ENCODE measurements at regions not wholly inside any gene's neighbourhood (a gene's known extent, or its start where the extent isn't known, plus 50 kb on each side); places are given as distances from the start of the nearest gene placed in this dataset.

DNA sequence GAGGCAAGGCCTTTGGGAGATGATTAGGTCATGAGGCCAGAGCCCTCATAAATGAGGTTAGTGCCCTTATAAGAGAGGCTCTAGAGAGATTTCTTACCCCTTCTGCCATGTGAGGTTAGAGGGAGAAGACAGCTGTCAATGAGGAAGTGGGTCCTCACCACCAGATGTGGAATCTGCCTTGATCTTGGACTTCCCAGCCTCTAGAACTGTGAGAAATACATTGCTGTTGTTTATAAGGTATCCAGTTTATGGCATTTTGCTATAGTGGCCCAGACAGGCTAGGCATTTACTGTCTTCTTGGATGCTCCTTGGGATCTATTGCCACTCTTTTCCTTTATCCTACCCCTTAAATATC, 57.1 kb upstream of the CITED2 start:
- Histone ChIP-seq H3K4me3 (no peak overlapping the region), H4K20me1 (ENCODE audit: insufficient read depth) (no peaks in the 10 kb centered on the region), H3K27me3 (ENCODE audit: insufficient read depth, low read depth) (no peaks in the 10 kb centered on the region), H3K9me2 (ENCODE audit: insufficient read depth) (no peaks in the 10 kb centered on the region), H3K4me1 (replicated peaks; ENCODE audit: insufficient read depth) (peaks cover 36% of the 10 kb centered on the region), H3K79me2 (ENCODE audit: low read depth) (no peaks in the 10 kb centered on the region), H2AFZ (no peak overlapping the region), H3K27ac (no peak overlapping the region), H3F3A (ENCODE audit: insufficient read depth, low read depth) (peaks cover 19% of the 10 kb centered on the region), H3K4me2 (no peak overlapping the region), H3K9me3 (ENCODE audit: insufficient read depth, low read depth) (peaks cover 4% of the 10 kb centered on the region), H3K36me3 (ENCODE audit: low read depth) (no peaks in the 10 kb centered on the region)
- BruUV-seq (replicated peaks) = no TSS peak
- ChIA-PET CTCF (no interaction called here), POLR2A (ENCODE audit: unreplicated experiment) (no interaction called here)
- no peak for TF ChIP-seq EZH2 (IDR thresholded peaks at IDR 0.05; ENCODE audit: low read depth)
- TF ChIP-seq, protein P1, sequence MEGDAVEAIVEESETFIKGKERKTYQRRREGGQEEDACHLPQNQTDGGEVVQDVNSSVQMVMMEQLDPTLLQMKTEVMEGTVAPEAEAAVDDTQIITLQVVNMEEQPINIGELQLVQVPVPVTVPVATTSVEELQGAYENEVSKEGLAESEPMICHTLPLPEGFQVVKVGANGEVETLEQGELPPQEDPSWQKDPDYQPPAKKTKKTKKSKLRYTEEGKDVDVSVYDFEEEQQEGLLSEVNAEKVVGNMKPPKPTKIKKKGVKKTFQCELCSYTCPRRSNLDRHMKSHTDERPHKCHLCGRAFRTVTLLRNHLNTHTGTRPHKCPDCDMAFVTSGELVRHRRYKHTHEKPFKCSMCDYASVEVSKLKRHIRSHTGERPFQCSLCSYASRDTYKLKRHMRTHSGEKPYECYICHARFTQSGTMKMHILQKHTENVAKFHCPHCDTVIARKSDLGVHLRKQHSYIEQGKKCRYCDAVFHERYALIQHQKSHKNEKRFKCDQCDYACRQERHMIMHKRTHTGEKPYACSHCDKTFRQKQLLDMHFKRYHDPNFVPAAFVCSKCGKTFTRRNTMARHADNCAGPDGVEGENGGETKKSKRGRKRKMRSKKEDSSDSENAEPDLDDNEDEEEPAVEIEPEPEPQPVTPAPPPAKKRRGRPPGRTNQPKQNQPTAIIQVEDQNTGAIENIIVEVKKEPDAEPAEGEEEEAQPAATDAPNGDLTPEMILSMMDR (conservative IDR thresholded peaks at IDR 0.05) = no peak
- intact Hi-C loops (cut with micrococcal nuclease; ENCODE audit: unreplicated experiment) = loop anchor here (10.0 kb wide), 1 partner anchor 83 kb away; no protein-coding TSS in a partner anchor
- no peak for DNase-seq

DNA sequence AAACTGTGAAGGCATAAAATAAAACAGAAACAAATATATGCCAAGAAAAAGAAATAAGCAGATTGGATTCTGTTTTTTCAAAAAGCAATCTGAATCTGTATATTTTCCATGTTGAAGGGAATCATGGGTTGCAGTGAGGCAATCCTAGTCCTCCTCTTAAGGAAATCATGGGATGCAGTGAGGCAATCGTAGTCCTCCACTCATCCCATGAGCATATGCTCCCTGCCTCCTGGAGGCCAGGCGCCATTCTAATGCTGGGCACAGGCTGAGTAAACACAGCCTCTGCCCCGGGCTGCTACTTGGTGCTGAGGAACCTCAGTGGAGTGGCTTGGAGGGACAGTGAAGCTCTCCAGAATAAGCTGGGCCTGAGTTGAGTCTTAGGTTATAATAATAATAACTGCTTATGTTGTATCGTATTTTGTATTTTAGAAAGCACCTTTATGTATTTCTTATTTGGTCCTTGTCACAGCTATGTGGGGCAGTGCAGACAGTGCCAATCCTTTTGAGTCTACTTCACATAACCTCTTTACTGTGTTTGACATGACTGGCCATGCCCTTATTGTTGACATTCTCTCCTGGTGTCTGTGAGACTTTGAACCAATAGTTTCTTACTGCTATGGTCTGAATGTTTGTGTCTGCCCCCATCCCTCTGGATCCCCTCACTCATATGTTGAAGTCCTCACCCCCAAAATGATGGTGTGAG, 56.6 kb upstream of the CITED2 start:
- Histone ChIP-seq H3K36me3 (ENCODE audit: low read depth) (no peaks in the 10 kb centered on the region), H3K27me3 (ENCODE audit: insufficient read depth, low read depth) (no peaks in the 10 kb centered on the region), H3K9me3 (ENCODE audit: insufficient read depth, low read depth) (peaks cover 4% of the 10 kb centered on the region), H3F3A (ENCODE audit: insufficient read depth, low read depth) (peaks cover 14% of the 10 kb centered on the region; the same call in 1 of the 2 replicates), H4K20me1 (ENCODE audit: insufficient read depth) (no peaks in the 10 kb centered on the region), H3K4me1 (replicated peaks; ENCODE audit: insufficient read depth) (peaks cover 33% of the 10 kb centered on the region), H3K4me2 (no peak overlapping the region), H3K79me2 (ENCODE audit: low read depth) (no peaks in the 10 kb centered on the region), H3K4me3 (no peak overlapping the region), H3K9me2 (ENCODE audit: insufficient read depth) (no peaks in the 10 kb centered on the region), H3K27ac (no peak overlapping the region), H2AFZ (no peak overlapping the region)
- TF ChIP-seq, protein P1 (conservative IDR thresholded peaks at IDR 0.05) = no peak
- TF ChIP-seq EZH2 (IDR thresholded peaks at IDR 0.05; ENCODE audit: low read depth) = no peak
- CTCF ChIA-PET = no interaction called here
- no peak for DNase-seq
- intact Hi-C loops (cut with micrococcal nuclease; ENCODE audit: unreplicated experiment) = loop anchor here (10.0 kb wide), 1 partner anchor 84 kb away; no protein-coding TSS in a partner anchor
- POLR2A ChIA-PET (ENCODE audit: unreplicated experiment) = no interaction called here
- no TSS peak for BruUV-seq (replicated peaks)

DNA sequence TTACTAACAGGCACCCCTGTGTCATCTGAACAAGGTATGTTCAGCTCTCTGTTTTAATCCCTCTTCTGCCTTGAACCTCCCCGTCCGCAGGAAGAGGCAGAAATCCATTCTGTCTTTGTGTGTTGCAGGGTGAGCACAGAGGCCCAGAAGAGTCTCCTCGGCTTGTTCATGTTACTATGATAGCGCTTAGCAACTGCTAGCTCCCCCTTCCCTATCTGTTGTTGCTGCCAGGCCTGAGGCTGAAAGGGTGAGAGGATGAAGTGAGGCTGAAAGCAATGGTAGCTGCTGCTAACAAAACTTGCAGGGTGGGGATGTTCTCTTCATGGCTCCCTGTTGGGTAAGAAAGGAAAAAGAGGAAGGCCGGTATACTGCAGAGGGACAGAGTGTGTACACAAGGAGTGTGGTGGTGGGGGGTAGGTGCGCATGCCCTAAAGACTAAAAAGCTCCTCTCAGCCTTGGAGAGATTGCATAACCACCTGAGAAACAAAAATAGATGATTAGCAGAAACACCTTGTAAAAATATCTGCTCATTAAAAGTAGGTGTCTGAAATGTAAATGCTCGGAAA, 55.2 kb upstream of the CITED2 start:
- no peak overlapping the region for H3K4me2 ChIP-seq
- peaks cover 4% of the 10 kb centered on the region for H3K9me3 ChIP-seq (ENCODE audit: insufficient read depth, low read depth)
- peaks cover 24% of the 10 kb centered on the region for H3K4me1 ChIP-seq (replicated peaks; ENCODE audit: insufficient read depth)
- H3K4me3 ChIP-seq = no peak overlapping the region
- H3K79me2 ChIP-seq (ENCODE audit: low read depth) = no peaks in the 10 kb centered on the region
- no peak overlapping the region for H3K27ac ChIP-seq
- H3K27me3 ChIP-seq (ENCODE audit: insufficient read depth, low read depth) = no peaks in the 10 kb centered on the region
- H3K36me3 ChIP-seq (ENCODE audit: low read depth) = no peaks in the 10 kb centered on the region
- ChIA-PET POLR2A (ENCODE audit: unreplicated experiment) (no interaction called here), CTCF (no interaction called here)
- no peaks in the 10 kb centered on the region for H3K9me2 ChIP-seq (ENCODE audit: insufficient read depth)
- BruUV-seq (replicated peaks) = no TSS peak
- H4K20me1 ChIP-seq (ENCODE audit: insufficient read depth) = no peaks in the 10 kb centered on the region
- no peak overlapping the region for H2AFZ ChIP-seq
- intact Hi-C loops (cut with micrococcal nuclease; ENCODE audit: unreplicated experiment) = loop anchor here (10.0 kb wide), 1 partner anchor 85 kb away; no protein-coding TSS in a partner anchor
- TF ChIP-seq, protein P1 (conservative IDR thresholded peaks at IDR 0.05) = no peak
- no peak for TF ChIP-seq EZH2 (IDR thresholded peaks at IDR 0.05; ENCODE audit: low read depth)
- no peak for DNase-seq
- peaks cover 12% of the 10 kb centered on the region; the same call in 1 of the 2 replicates for H3F3A ChIP-seq (ENCODE audit: insufficient read depth, low read depth)

All from PC-9 (cell line).